ENCODE measurements at regions not wholly inside any gene's neighbourhood (a gene's known extent, or its start where the extent isn't known, plus 50 kb on each side); places are given as distances from the start of the nearest gene placed in this dataset.

DNA sequence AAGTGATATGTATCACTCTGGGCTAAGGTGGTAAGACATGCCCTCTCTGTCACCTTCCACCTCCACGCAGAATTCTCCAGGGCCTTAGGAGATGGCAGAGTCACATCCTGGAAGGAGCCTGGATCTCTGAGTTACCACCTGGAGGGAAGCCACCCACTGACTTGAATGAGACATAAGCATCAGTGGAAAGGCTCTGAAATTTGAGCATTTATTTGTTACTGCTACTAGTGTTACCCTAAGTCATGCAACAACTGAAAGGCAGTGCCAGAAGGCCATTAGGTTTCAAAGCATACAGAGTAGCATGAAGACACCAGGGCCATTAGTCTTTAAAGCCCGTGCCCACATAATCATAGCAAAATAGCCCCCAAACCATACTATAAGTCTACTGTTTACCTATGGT, 230.3 kb upstream of the IRF2BP2 start:
- TF ChIP-seq, protein P1, sequence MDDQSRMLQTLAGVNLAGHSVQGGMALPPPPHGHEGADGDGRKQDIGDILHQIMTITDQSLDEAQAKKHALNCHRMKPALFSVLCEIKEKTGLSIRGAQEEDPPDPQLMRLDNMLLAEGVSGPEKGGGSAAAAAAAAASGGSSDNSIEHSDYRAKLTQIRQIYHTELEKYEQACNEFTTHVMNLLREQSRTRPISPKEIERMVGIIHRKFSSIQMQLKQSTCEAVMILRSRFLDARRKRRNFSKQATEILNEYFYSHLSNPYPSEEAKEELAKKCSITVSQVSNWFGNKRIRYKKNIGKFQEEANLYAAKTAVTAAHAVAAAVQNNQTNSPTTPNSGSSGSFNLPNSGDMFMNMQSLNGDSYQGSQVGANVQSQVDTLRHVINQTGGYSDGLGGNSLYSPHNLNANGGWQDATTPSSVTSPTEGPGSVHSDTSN (CRISPR knock-in tag; IDR thresholded peaks at IDR 0.05): no peak
- TF ChIP-seq, protein P2, sequence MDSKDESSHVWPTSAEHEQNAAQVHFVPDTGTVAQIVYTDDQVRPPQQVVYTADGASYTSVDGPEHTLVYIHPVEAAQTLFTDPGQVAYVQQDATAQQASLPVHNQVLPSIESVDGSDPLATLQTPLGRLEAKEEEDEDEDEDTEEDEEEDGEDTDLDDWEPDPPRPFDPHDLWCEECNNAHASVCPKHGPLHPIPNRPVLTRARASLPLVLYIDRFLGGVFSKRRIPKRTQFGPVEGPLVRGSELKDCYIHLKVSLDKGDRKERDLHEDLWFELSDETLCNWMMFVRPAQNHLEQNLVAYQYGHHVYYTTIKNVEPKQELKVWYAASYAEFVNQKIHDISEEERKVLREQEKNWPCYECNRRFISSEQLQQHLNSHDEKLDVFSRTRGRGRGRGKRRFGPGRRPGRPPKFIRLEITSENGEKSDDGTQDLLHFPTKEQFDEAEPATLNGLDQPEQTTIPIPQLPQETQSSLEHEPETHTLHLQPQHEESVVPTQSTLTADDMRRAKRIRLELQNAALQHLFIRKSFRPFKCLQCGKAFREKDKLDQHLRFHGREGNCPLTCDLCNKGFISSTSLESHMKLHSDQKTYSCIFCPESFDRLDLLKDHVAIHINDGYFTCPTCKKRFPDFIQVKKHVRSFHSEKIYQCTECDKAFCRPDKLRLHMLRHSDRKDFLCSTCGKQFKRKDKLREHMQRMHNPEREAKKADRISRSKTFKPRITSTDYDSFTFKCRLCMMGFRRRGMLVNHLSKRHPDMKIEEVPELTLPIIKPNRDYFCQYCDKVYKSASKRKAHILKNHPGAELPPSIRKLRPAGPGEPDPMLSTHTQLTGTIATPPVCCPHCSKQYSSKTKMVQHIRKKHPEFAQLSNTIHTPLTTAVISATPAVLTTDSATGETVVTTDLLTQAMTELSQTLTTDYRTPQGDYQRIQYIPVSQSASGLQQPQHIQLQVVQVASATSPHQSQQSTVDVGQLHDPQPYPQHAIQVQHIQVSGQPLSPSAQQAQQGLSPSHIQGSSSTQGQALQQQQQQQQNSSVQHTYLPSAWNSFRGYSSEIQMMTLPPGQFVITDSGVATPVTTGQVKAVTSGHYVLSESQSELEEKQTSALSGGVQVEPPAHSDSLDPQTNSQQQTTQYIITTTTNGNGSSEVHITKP (tag by site-specific recombination; IDR thresholded peaks at IDR 0.05): no peak
- TF ChIP-seq, protein P3, sequence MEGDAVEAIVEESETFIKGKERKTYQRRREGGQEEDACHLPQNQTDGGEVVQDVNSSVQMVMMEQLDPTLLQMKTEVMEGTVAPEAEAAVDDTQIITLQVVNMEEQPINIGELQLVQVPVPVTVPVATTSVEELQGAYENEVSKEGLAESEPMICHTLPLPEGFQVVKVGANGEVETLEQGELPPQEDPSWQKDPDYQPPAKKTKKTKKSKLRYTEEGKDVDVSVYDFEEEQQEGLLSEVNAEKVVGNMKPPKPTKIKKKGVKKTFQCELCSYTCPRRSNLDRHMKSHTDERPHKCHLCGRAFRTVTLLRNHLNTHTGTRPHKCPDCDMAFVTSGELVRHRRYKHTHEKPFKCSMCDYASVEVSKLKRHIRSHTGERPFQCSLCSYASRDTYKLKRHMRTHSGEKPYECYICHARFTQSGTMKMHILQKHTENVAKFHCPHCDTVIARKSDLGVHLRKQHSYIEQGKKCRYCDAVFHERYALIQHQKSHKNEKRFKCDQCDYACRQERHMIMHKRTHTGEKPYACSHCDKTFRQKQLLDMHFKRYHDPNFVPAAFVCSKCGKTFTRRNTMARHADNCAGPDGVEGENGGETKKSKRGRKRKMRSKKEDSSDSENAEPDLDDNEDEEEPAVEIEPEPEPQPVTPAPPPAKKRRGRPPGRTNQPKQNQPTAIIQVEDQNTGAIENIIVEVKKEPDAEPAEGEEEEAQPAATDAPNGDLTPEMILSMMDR (tag by site-specific recombination; IDR thresholded peaks at IDR 0.05): no peak
- no peak for TF ChIP-seq TRIM28 (IDR thresholded peaks at IDR 0.05; ENCODE audit: borderline replicate concordance, low read length)
- TF ChIP-seq ZNF274 (IDR thresholded peaks at IDR 0.05; ENCODE audit: low read length): no peak
- TF ChIP-seq ZNF274 (tag by site-specific recombination; IDR thresholded peaks at IDR 0.05; ENCODE audit: borderline replicate concordance): no peak
- TF ChIP-seq REPIN1 (tag by site-specific recombination; IDR thresholded peaks at IDR 0.05; ENCODE audit: low read depth): no peak
- TF ChIP-seq ZNF747 (tag by site-specific recombination; IDR thresholded peaks at IDR 0.05): no peak
- no peak for TF ChIP-seq ZNF114 (tag by site-specific recombination; IDR thresholded peaks at IDR 0.05)
- no peak for TF ChIP-seq ZNF623 (tag by site-specific recombination; IDR thresholded peaks at IDR 0.05)
- TF ChIP-seq ZNF24 (tag by site-specific recombination; IDR thresholded peaks at IDR 0.05): no peak

All from HEK293 (cell line).